Sigmoid colon (tissue), 4 donors: ENCODE measurements at regions not wholly inside any gene's neighbourhood (a gene's known extent, or its start where the extent isn't known, plus 50 kb on each side); places are given as distances from the start of the nearest gene placed in this dataset.

ENCODE experiments used
- CTCF ChIP-seq, 4 experiments: fragments of 450-650 bp in 3 of 4; fragments of 200-600 bp in 1 of 4; IDR thresholded peaks; one replicate each; pipeline ENCODE4 v1.5.1; 2016 to 2019; ENCODE audit warnings: antibody characterized with exemption in 4 of 4, mild to moderate bottlenecking in 3 of 4, moderate library complexity in 2 of 4
- POLR2A ChIP-seq, 2 donors: fragments of 450-650 bp; IDR thresholded peaks; one replicate each; pipeline ENCODE4 v1.6.1; 2016; ENCODE audit warnings: antibody characterized with exemption in 2 of 2, mild to moderate bottlenecking in 2 of 2, moderate library complexity in 2 of 2
- POLR2AphosphoS5 ChIP-seq, 4 donors: sonication (generic); formaldehyde crosslinking; IDR thresholded peaks; one replicate each; pipeline ENCODE4 v1.6.1; 2017; ENCODE audit warnings: antibody characterized with exemption in 4 of 4

GRCh38 chr6:40877362-40877761 is 161.7 kb downstream of the UNC5CL start:
- TF ChIP-seq CTCF (IDR thresholded peaks at IDR 0.05) (no peak), POLR2AphosphoS5 (IDR thresholded peaks at IDR 0.05) (no peak), POLR2A (IDR thresholded peaks at IDR 0.05) (no peak)
